A172 (cell line): ENCODE measurements at regions not wholly inside any gene's neighbourhood (a gene's known extent, or its start where the extent isn't known, plus 50 kb on each side); places are given as distances from the start of the nearest gene placed in this dataset.
"Not testable (repeated sequence)": the region's sequence is repeated elsewhere in the genome, so short reads cannot be mapped to it uniquely, and the experiment has no call there.

Source experiments
- DNase-seq: peaks from one replicate; pipeline ENCODE4 v3.0.0-alpha.2; 2015; ENCODE audit warnings: low spot score

- no peak for DNase-seq
Observed at GRCh38 chr13:86425170-86425815, 626.1 kb upstream of the SLITRK6 start.

DNA sequence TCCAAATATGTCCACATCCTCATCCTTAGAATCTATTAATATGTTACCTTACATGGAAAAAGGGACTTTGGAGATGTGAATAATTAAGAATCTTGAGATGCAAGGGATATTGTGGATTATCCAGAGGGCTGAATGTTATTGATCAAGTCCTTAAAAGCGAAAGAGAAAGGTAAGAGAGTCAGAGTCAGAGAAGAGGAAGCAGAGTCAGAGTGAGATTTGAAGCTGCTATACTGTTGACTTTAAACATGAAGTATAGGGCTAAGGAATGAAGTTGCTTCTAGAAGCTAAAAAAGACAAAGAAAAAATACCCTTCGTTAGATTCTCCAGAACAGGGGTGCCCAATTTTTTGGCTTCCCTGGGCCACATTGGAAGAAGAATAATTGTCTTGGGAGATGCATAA lies 627.2 kb upstream of the SLITRK6 start:
- DNase-seq = no peak

DNA sequence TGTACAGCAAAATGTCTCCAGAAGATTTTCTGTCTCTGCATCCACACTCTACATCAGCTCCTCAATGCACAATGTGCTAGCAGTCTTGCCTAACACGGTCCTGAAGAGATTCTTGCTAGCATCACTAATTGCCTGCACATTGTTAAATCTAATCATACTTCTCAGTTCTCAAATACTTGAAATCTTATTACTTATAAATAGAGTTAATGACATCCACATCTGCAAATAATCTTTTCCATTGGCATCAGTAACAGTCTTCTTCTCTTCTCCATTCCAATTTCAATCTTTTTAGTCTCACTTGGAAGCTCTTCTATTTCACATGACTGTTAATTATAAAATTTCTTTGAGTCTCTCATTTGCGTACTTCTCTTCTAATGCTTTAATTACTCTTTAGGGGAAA lies 630.5 kb upstream of the SLITRK6 start:
- DNase-seq = no peak

DNA sequence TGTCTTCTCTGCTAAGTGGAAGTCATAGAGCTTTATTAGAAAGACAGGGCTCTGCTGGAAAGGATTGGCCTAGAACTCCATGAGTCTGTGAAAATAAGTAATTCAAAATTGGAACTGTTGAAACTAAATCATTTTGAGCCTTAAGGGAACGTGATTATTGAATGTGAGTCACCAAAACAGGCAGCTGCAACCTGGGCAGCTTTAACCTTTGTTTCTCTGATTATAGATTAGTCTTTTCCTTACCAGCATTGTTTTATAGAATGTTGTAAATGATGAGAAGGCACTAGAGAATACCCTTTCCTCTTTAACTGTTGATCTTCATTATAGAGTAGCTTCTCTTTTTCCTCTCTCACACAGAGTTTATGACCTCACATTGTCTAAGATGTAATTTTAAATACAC lies 638.8 kb upstream of the SLITRK6 start:
- no peak for DNase-seq

DNA sequence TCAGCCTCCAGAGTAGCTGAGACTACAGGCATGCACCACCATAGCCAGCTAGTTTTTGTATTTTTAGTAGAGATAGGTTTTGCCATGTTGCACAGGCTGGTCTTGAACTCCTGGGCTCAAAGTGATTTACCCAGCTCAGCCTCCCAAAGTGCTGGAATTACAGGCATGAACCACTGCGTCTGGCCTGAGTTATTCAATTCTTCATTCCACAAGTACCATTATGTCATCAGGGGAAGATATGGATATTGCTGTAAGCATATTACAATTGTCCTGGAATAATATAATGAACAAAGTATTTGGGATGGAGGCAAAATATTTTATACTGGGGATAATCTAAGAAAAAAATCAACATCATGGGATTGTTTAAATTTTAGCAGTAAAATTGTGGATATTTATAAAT lies 646.0 kb upstream of the SLITRK6 start:
- DNase-seq = no peak

GRCh38 chr13:86445672-86446071 lies 646.5 kb upstream of the SLITRK6 start:
- DNase-seq = no peak

GRCh38 chr13:86446311-86446710 lies 647.1 kb upstream of the SLITRK6 start:
- DNase-seq = peak; percentile 82

DNA sequence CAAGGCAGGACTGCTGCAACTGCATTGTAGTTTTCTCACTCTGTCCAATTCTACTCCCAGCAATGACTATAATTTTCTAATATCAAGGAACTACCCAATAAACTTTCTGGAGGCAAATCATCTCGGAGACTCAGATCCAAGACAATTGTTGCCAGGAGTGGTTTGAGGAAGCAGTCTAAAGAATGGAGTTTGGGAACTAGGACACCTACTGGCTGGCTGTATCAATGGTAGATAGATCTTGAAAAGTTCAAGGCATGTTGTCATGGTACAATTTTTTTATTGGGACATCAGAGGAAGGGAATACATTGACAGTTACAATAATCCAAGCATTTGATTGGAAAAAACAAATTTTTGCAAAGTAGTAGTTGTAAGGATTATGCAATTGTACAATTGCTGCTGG lies 648.3 kb upstream of the SLITRK6 start:
- DNase-seq = no peak

- no peak for DNase-seq
Observed at GRCh38 chr13:86462011-86462410, 662.8 kb upstream of the SLITRK6 start.

- DNase-seq = peak; percentile 8
Observed at GRCh38 chr13:86464193-86464592, 665.0 kb upstream of the SLITRK6 start.

GRCh38 chr13:86474971-86475370 lies 675.8 kb upstream of the SLITRK6 start:
- no peak for DNase-seq

GRCh38 chr13:86476656-86477055 lies 677.4 kb upstream of the SLITRK6 start:
- no peak for DNase-seq

DNA sequence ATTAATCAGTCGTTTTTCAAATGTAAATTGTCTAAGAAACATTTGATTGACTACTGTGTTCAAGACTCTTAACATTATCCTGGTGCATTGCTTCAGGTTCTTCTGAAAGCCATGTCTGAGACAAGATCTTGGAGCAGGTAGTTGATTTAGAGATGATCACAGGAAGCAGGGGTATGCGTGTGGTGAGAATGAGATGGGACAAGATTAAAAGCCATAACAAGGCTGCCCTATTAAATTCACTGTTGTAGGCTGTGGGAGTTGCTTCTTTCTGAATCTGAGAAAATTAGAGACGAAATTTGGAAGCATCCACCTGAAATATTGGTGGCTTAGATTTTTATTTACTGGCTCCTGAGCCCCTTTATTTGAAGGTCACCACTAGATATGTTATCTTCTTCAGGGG lies 687.4 kb upstream of the SLITRK6 start:
- no peak for DNase-seq

DNA sequence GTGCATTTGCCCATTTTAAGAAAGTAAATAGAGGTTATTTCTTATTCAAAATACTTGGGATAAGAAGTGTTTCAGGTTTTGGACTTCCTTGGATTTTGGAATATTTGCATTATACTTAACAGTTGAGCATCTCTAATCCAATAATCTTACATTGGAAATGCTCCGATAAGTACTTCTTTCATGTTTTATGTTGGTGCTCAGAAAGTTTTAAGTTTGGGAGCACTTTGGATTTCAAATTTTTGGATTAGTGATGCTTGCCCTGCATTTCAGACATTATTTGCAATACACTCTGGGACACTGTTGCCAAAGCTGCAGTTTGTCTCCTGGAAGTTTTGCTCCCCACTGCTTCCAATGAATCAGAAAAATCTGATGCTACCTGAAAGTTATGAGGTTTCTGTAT lies 691.9 kb upstream of the SLITRK6 start:
- DNase-seq = no peak

- not testable (repeated sequence) for DNase-seq
Observed at GRCh38 chr13:86501931-86502330, 702.7 kb upstream of the SLITRK6 start.

GRCh38 chr13:86510792-86511191 lies 711.6 kb upstream of the SLITRK6 start:
- no peak for DNase-seq

DNA sequence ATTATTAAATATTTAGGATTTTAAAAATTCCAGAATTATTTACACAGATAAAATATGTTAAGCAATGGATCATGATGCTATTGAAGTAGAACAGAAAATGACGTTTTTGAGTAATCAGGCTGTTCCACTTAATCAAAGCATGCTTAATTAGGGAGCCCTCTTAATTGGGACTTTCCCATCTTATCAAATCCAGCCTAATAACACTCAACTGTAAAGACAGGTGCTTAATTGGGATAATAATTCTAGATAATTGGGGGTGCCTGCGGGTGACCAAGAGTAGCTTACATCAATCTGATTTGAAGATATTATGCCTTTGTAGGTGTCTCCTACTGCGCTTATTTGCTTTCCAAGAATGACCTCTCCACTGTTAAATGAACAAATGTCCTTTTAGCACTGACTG lies 742.2 kb upstream of the SLITRK6 start:
- DNase-seq = no peak

- no peak for DNase-seq
Observed at GRCh38 chr13:86554066-86554465, 754.8 kb upstream of the SLITRK6 start.

DNA sequence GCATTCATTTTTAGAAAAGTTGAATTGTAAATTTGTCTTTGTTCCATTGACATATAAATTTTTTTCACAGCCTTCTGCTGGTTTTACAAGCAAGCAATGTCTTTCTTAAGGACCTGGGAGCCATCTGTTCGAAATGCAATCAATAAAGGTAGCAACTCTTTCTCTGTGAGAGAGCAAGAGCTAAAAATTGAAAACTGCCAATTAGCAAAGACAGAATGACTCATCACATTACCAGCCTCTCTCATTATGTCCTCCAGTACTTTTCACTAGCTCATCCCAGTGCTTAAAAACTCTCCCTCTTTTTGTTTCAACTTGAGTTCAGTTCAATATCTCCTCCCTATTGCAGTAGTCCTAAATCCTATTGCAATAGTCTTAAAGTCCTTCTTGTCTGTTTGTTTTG lies 760.7 kb upstream of the SLITRK6 start:
- DNase-seq = no peak

DNA sequence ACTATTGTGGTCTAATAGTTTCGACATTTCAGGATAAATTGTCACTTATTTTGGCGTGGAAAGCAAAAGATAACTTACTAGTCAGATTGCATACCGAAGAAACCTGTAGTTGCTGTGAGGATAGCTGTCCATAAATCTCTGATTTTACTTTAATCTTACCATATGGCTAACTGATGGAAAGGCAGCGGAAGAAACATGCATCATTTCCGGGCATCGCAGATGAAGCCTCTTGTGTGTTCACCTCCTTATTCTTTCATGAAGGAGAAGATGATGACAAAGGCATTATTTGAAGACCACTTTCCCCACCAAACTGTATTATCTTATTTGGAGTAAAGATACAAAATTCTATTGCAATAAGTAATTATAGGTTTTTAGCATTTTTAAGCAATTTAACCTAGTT lies 763.6 kb upstream of the SLITRK6 start:
- DNase-seq = peak; percentile 53

- peak; percentile 80 for DNase-seq
Observed at GRCh38 chr13:86563308-86563707, 764.1 kb upstream of the SLITRK6 start.

- no peak for DNase-seq
Observed at GRCh38 chr13:86567119-86567518, 767.9 kb upstream of the SLITRK6 start.

DNA sequence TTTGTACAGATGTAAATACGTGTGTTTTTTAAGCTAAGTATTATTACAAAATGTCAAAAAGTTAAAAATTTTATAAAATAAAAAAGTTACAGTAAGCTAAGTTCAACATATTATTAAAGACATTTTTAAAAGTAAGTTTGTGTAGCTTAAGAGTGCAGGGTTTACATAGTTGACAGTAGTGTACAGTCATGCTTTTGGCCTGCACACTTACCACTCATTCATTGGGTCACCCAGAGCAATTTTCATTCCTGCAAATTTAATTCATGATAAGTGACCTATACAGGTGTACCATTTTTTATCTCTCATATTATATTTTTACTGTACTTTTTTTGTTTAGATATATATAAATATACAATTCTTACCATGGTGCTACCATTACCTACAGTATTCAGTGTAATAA lies 769.9 kb upstream of the SLITRK6 start:
- DNase-seq = no peak

DNA sequence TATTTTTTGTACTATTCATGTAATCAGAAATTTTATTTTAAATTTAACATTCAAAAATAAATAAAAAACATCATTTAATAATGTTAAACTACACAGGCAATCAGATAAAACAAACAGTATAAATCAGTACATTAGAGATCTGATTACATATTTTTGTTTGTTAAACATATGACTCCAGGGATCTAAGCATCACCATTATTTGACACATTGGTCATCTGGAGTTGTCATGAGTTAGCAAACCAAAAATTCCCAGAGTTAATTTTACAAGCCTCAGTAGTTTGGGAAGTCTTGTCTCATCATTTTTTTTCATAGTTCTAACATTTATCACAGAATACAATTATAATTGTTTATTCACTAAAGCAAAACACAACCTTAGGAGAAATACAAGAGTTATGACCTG lies 770.8 kb upstream of the SLITRK6 start:
- peak; percentile 18 for DNase-seq
